Memory B cell (primary cell): ENCODE measurements at regions not wholly inside any gene's neighbourhood (a gene's known extent, or its start where the extent isn't known, plus 50 kb on each side); places are given as distances from the start of the nearest gene placed in this dataset.

ENCODE experiments used
- ATAC-seq: fragments of 150-1000 bp; cut with Tn5 transposase; 2 replicates; pipeline ENCODE4 v1.10.0; 2021; ENCODE audit warnings: low read depth, mild to moderate bottlenecking, moderate library complexity
- DNase-seq, 2 donors: peaks; one replicate each; pipeline ENCODE4 v3.0.0; 2022; ENCODE audit warnings: low spot score in 2 of 2
- H3K27ac Mint-ChIP-seq: one replicate; pipeline ENCODE4 v1.8.0; 2022; ENCODE audit warnings: mild to moderate bottlenecking, moderate library complexity, mixed read lengths
- H3K27me3 Mint-ChIP-seq: one replicate; pipeline ENCODE4 v1.8.0; 2022; ENCODE audit warnings: mixed read lengths
- H3K36me3 Mint-ChIP-seq: one replicate; pipeline ENCODE4 v1.8.0; 2022; ENCODE audit warnings: mild to moderate bottlenecking, mixed read lengths
- H3K4me1 Mint-ChIP-seq: one replicate; pipeline ENCODE4 v1.8.0; 2022; ENCODE audit warnings: mixed read lengths
- H3K4me3 Mint-ChIP-seq: one replicate; pipeline ENCODE4 v1.8.0; 2022; ENCODE audit warnings: mild to moderate bottlenecking, moderate library complexity, mixed read lengths
- H3K9me3 Mint-ChIP-seq: one replicate; pipeline ENCODE4 v1.8.0; 2022; ENCODE audit warnings: mixed read lengths

DNA sequence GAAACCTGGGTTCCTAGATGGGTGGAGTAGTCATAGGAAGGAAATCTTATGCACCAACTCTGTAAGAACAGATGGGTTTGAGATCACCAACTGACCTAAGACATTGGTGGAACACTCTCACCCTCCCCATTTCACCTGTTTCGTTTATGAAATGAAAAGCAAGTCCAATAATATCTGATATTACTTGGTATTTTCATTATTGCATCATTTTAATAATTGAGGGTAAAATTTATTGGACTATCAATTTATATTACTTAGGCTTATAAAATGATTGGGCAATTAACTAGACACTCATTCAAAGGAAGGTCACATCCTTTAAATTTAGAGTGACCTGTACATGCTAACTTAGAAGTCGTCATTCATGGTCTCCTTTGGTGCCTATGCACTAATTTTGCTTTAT is 503.9 kb downstream of the TAFA4 start:
- Mint-ChIP-seq H3K9me3 (peaks cover 1% of the 10 kb centered on the region), H3K27me3 (no peaks in the 10 kb centered on the region), H3K4me3 (no peak overlapping the region), H3K27ac (no peak overlapping the region), H3K36me3 (no peaks in the 10 kb centered on the region), H3K4me1 (no peaks in the 10 kb centered on the region)
- no peak for DNase-seq
- no peak for ATAC-seq

DNA sequence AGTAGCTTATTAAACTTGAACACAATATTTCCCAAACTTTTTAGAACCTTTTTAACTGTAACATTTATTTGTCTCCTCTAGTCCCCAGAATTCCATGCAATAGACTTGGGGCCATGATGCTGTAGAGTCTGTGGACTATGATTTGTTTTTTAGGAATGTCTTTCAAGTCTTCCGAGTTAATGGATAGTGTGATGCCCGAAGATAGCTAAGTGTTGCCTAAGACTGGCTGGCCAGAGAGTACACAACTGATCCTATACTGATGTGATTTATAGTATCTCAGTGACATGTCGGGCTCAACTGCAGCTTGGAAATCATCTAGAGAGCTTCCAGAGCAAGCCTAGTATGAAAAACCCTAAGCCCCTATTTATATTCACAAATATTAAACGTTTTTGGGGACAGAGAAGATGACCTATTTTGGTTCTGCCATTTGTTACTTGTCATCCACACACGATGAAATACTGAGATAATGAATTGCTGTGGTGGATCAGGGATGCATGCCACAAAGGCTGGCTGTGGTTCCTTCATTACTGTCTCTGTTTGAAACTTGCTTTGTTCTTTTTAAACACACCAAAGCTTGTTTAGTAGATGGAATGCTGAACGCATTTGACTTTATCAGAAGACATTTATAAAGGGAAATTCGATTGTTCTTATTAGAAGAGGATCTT is 507.4 kb downstream of the TAFA4 start:
- Mint-ChIP-seq H3K27me3 (no peaks in the 10 kb centered on the region), H3K4me1 (no peaks in the 10 kb centered on the region), H3K9me3 (no peaks in the 10 kb centered on the region), H3K4me3 (no peak overlapping the region), H3K27ac (no peak overlapping the region), H3K36me3 (no peaks in the 10 kb centered on the region)
- no peak for ATAC-seq
- no peak for DNase-seq

DNA sequence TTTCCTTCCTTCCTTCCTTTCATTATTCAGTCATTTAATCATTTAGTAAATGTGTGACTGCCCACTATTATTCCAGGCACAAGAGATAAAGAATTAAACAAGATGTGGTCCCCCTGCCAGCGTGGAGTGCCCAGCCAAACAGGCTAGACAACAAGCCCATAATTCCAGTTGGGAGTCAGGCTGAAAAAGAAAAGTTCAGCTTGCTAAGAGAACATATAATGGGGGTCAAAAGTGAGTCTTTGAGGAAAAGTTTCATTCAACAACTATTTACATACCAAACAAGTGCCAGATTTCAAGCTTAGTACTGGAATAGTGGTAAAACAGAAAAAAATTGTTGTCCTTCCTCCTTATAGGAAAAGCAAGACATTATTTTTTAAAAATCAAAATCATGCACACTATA is 523.7 kb downstream of the TAFA4 start:
- DNase-seq (no peak), ATAC-seq (no peak)
- no peaks in the 10 kb centered on the region for H3K4me1 Mint-ChIP-seq
- H3K9me3 Mint-ChIP-seq = peaks cover 7% of the 10 kb centered on the region
- no peaks in the 10 kb centered on the region for H3K27me3 Mint-ChIP-seq
- H3K27ac Mint-ChIP-seq = no peak overlapping the region
- H3K4me3 Mint-ChIP-seq = no peak overlapping the region
- H3K36me3 Mint-ChIP-seq = no peaks in the 10 kb centered on the region

DNA sequence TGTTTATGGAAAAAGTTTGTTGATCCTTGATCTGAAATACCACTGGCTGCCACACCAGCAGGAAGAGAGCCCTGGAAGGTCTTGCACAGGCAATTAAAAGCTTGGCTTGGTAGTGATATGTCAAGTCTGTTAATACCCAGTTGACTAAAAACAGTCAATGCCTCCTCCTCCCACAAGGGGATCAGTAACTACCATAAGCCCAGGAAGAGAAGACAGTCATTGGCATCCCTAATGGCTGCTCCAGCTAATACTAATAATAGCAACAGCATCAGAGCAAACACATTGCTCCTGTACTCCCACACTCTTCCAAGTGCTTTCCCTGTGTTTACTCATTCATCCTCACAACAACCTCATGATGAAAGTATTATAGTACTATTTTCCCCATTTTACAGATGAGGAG is 528.6 kb downstream of the TAFA4 start:
- ATAC-seq = no peak
- Mint-ChIP-seq H3K4me3 (no peak overlapping the region), H3K36me3 (no peaks in the 10 kb centered on the region), H3K4me1 (no peaks in the 10 kb centered on the region), H3K9me3 (peaks cover 8% of the 10 kb centered on the region), H3K27me3 (no peaks in the 10 kb centered on the region), H3K27ac (no peak overlapping the region)
- DNase-seq = no peak

DNA sequence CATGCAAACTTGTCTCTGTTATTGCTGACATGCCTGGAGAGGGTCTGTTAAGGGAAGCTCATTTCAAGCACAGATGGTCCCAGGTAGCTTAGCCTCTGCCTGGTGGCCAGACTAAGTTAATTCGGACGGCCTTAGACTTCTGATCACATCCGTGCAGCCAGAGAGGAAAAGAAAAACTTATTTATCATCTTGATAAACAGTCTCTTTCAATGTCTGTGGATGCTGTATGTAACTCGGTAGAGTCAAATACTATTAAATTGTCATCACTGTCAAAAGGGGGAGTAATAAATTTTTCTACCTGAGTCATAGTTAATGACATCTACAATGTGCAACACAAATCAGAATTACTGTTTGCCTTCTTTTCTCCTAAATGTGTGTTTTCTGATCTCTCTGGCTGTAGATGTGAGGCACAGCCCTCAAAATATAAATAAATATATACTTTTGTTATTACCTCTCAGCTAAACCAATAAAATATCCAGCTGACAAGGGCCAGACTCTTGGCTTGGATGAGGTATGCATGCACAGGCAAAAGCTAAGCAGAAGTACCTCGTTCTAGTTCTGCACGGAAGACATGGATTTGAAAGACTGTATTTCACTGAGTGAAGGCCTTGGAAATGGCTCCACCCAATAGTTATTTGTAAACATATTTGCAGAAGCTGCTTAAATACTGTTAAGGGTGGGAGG is 530.0 kb downstream of the TAFA4 start:
- no peak for DNase-seq
- Mint-ChIP-seq H3K27ac (no peak overlapping the region), H3K27me3 (no peaks in the 10 kb centered on the region), H3K9me3 (peaks cover 6% of the 10 kb centered on the region), H3K4me1 (no peaks in the 10 kb centered on the region), H3K4me3 (no peak overlapping the region), H3K36me3 (no peaks in the 10 kb centered on the region)
- no peak for ATAC-seq

DNA sequence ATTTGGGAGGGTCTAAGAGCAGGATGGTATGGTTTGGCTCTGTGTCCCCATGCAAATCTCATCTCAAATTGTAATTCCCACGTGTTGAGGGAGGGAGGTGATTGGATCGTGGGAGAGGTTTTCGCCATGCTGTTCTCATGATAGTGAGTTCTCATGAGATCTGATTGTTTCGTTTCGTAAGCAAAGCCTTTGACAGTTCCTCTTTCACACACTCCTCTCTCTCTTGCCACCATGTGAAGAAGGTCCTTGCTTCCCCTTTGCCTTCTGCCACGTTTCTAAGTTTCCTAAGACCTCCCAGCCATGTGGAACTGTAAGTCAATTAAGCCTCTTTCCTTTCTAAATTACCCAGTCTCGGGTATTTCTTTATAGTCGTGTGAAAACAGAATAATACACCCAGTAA is 553.7 kb downstream of the TAFA4 start:
- Mint-ChIP-seq H3K36me3 (no peaks in the 10 kb centered on the region), H3K4me1 (no peaks in the 10 kb centered on the region), H3K9me3 (peaks cover 5% of the 10 kb centered on the region), H3K27ac (no peak overlapping the region), H3K27me3 (no peaks in the 10 kb centered on the region), H3K4me3 (no peak overlapping the region)
- no peak for ATAC-seq
- DNase-seq = no peak

DNA sequence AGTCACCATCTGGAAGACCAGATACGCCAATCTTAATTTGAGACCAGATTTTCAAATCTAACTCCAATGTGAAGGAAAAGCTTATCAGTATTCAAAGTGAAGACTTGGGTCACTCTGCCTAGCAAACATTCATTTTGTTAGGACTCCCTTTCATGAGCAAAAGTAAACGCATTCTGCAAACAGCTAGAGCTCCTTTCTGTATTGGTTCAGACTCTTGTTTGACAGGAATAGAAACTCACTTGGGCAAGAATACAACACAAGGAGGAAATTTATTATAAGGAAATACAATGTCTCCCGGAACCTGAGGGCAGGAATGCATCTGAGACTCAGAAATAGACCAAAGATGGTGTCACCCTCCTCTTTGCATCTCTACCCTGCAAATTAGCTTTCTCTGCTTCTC is 558.6 kb downstream of the TAFA4 start:
- ATAC-seq (no peak), DNase-seq (no peak)
- Mint-ChIP-seq H3K36me3 (no peaks in the 10 kb centered on the region), H3K4me1 (no peaks in the 10 kb centered on the region), H3K27ac (no peak overlapping the region), H3K4me3 (no peak overlapping the region), H3K9me3 (peaks cover 3% of the 10 kb centered on the region), H3K27me3 (no peaks in the 10 kb centered on the region)

DNA sequence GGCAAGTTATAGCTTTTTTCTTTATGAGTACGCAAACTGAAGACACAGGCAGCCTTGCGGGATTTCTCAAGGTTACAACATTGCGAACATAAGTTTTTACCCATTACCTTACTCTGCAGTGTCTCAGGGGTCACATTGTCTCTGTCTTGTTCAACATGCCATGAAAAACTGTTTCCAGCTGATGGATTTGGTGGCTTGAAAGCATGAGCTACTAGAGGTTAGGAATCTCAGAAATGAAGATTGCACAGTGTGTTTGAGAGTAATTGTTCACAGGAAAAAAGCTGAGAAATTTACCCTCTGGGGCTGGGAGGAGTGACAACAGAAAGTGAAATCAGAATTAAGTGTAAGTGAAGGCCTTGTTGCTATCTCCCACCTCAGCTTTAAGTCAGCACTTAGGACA is 568.6 kb downstream of the TAFA4 start:
- no peak for ATAC-seq
- no peak for DNase-seq
- H3K9me3 Mint-ChIP-seq = peaks cover 5% of the 10 kb centered on the region
- H3K36me3 Mint-ChIP-seq = no peaks in the 10 kb centered on the region
- no peaks in the 10 kb centered on the region for H3K4me1 Mint-ChIP-seq
- no peaks in the 10 kb centered on the region for H3K27me3 Mint-ChIP-seq
- no peak overlapping the region for H3K4me3 Mint-ChIP-seq
- no peak overlapping the region for H3K27ac Mint-ChIP-seq

DNA sequence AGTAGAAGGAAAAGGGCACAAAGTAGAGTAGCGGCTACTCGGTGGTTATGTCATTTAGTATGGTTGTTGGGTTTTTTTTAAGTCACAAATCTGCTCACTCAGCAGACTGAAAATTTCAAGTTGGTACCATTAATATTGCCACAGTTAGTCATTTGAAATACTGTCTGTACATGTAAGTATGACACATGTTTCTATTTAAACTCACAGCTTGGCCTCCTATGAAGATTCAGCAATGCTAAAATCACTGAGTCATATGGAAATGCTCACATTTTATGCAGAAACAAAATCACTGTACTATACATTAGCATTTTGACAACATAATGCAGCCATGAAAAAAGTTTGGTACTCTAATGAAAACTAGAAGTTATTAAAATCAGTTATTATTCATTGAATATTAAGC is 571.9 kb downstream of the TAFA4 start:
- H3K4me1 Mint-ChIP-seq = no peaks in the 10 kb centered on the region
- no peak for DNase-seq
- H3K9me3 Mint-ChIP-seq = peaks cover 5% of the 10 kb centered on the region
- no peak overlapping the region for H3K27ac Mint-ChIP-seq
- no peaks in the 10 kb centered on the region for H3K27me3 Mint-ChIP-seq
- no peaks in the 10 kb centered on the region for H3K36me3 Mint-ChIP-seq
- ATAC-seq = no peak
- H3K4me3 Mint-ChIP-seq = no peak overlapping the region

DNA sequence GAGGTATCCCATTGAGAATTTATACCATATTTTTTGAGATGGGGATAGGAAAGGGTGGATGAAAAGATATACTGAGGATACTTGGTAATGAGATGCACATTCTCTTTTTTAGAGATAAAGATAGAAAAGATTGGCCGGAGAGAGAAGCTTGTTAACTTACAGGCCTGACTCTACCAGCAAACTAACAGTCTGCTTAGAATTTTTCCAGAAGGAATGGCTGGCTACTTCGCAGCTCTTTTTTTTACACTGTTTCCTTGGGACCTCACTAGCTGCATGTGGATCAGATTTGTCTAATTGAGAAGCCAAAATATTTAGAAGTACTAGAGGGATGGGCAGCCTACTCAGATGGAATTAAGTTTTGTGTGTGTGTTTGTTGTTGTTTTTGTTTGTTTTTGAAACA is 586.6 kb downstream of the TAFA4 start:
- H3K36me3 Mint-ChIP-seq = no peaks in the 10 kb centered on the region
- DNase-seq (no peak), ATAC-seq (no peak)
- no peak overlapping the region for H3K4me3 Mint-ChIP-seq
- no peak overlapping the region for H3K27ac Mint-ChIP-seq
- H3K27me3 Mint-ChIP-seq = no peaks in the 10 kb centered on the region
- no peaks in the 10 kb centered on the region for H3K4me1 Mint-ChIP-seq
- no peaks in the 10 kb centered on the region for H3K9me3 Mint-ChIP-seq

DNA sequence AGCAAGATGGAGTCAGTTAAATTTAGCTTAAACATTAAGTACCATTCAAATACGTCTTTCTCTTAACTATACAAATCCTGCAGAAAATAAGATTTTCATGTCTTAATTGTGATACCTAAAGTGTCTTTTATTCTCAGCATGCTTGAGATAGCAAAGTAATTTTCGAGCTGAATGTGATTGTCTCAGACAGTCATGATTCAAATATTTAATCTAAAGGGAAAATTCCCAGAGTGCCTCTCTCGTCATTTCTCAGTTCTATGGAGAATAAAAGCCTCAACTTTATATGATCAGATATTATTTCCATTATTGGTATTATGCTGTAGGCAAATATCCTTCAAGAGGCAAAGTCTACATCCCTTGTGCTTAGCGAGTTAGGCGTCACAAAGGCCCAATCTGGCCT is 589.9 kb downstream of the TAFA4 start:
- Mint-ChIP-seq H3K4me3 (no peak overlapping the region), H3K4me1 (no peaks in the 10 kb centered on the region), H3K27ac (no peak overlapping the region), H3K9me3 (no peaks in the 10 kb centered on the region), H3K36me3 (no peaks in the 10 kb centered on the region), H3K27me3 (no peaks in the 10 kb centered on the region)
- ATAC-seq (no peak), DNase-seq (no peak)

DNA sequence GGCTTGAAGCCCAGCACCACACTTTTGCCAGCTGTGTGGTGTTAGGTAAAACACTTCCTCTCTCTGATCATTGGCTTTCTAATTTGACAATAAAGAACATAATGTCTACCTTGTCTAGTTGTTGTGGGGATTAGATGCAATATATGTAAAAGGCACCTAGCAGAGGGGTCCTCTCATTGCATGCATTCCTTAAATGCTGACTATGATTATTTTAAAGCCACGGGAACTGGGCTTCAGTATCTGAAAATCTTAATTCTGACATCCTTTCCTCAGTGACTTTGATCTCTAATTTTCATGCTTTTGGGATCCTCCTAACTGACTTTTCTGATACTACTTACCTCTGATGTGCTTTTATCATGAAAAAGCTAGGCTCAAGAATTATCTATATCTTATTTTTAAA is 596.3 kb downstream of the TAFA4 start:
- no peak overlapping the region for H3K4me3 Mint-ChIP-seq
- DNase-seq (no peak), ATAC-seq (no peak)
- H3K36me3 Mint-ChIP-seq = no peaks in the 10 kb centered on the region
- H3K27me3 Mint-ChIP-seq = no peaks in the 10 kb centered on the region
- H3K9me3 Mint-ChIP-seq = peaks cover 1% of the 10 kb centered on the region
- no peak overlapping the region for H3K27ac Mint-ChIP-seq
- H3K4me1 Mint-ChIP-seq = no peaks in the 10 kb centered on the region

DNA sequence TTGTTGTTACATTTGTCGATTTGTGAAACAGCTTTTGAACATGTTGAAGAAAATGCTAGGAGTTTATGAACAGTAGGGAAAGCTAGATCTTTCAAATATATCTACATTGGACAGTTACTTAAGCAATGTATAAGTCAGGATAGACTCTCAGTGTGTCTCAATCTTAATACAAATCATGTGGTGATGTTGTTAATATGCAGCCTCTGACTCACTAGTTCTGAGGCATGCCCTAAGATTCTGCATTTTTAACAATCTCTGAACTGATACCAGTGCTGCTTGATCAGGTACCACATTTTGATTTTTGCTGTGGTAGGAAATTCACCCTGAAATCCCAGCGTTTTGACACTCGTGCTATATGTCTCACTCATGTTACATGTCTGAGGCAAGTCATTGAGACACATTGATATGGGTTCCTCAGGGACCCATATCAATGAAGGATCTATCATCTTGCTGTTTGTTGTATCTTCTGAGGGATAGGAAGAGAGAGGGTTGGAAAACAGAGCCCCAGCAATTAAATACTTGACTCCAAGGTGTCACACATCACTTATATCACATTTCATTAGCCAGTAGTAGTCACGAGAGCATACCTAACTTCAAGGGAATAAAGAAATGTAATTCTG is 597.9 kb downstream of the TAFA4 start:
- peaks cover 1% of the 10 kb centered on the region for H3K9me3 Mint-ChIP-seq
- no peak overlapping the region for H3K27ac Mint-ChIP-seq
- H3K36me3 Mint-ChIP-seq = no peaks in the 10 kb centered on the region
- H3K4me1 Mint-ChIP-seq = no peaks in the 10 kb centered on the region
- no peaks in the 10 kb centered on the region for H3K27me3 Mint-ChIP-seq
- no peak for DNase-seq
- ATAC-seq = no peak
- no peak overlapping the region for H3K4me3 Mint-ChIP-seq

DNA sequence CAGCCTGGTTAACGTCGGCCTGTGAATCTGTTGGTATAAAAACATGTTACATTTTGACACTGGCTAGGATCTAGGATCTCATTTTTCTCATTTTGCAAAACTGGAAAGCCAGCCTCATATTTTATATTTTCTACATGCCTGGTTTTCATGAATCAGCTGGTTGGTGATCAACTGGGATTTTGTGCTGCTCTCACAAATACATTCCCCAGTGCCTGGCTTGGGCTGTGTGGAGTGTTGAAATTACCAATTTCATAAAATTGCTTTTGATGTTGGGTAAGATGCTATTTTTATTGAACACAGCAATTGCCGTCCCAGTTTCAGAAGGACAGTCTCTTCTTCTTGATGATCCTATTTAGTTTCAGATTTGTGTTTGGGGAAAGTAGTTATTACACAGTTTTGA is 604.3 kb downstream of the TAFA4 start:
- H3K36me3 Mint-ChIP-seq = no peaks in the 10 kb centered on the region
- H3K27ac Mint-ChIP-seq = no peak overlapping the region
- no peak for DNase-seq
- H3K9me3 Mint-ChIP-seq = peaks cover 3% of the 10 kb centered on the region
- H3K27me3 Mint-ChIP-seq = no peaks in the 10 kb centered on the region
- no peak for ATAC-seq
- H3K4me1 Mint-ChIP-seq = no peaks in the 10 kb centered on the region
- no peak overlapping the region for H3K4me3 Mint-ChIP-seq

DNA sequence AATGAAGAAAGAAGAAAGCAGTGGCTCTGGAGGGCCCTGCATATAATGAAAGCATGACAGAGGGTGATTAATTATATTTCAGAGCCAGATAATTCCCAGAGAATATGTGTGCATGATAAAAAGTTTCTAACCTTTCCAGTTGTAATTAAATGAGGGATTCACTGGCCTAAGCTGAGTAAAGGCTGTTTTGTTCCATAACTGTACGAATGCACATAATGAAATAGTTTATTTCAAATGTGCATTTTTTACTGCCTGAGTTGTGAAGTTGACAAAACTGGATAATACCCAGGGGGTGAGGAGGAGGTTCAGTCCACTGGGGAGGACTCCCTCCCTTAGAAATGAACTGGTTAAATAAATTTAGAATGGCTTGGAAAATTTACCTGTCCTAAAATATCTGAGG is 616.4 kb downstream of the TAFA4 start:
- H3K4me3 Mint-ChIP-seq = no peak overlapping the region
- ATAC-seq = no peak
- H3K36me3 Mint-ChIP-seq = no peaks in the 10 kb centered on the region
- H3K9me3 Mint-ChIP-seq = peaks cover 1% of the 10 kb centered on the region
- H3K27me3 Mint-ChIP-seq = no peaks in the 10 kb centered on the region
- DNase-seq = no peak
- H3K27ac Mint-ChIP-seq = no peak overlapping the region
- no peaks in the 10 kb centered on the region for H3K4me1 Mint-ChIP-seq
